ENCODE measurements at regions not wholly inside any gene's neighbourhood (a gene's known extent, or its start where the extent isn't known, plus 50 kb on each side); places are given as distances from the start of the nearest gene placed in this dataset.

DNA sequence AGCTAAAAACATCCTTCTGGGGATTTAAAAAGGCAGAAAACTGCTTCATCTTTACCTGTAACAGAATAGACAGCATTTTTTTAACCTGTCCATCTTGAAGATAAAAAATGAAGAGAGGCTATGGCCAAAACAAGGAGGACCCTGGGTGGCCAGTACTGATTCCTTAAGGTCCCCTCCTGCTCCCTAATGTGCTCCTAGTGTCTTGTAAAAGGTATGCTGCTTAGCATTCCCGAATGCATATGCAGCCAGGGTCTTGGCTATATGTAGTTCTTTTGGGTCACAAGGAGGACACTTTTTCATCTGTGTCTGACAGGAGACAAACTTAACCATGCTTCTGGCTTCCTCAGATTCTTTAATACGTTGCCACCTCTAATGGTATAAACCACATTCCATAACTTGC lies 93.9 kb upstream of the SLC13A1 start:
- TF ChIP-seq, protein P1, sequence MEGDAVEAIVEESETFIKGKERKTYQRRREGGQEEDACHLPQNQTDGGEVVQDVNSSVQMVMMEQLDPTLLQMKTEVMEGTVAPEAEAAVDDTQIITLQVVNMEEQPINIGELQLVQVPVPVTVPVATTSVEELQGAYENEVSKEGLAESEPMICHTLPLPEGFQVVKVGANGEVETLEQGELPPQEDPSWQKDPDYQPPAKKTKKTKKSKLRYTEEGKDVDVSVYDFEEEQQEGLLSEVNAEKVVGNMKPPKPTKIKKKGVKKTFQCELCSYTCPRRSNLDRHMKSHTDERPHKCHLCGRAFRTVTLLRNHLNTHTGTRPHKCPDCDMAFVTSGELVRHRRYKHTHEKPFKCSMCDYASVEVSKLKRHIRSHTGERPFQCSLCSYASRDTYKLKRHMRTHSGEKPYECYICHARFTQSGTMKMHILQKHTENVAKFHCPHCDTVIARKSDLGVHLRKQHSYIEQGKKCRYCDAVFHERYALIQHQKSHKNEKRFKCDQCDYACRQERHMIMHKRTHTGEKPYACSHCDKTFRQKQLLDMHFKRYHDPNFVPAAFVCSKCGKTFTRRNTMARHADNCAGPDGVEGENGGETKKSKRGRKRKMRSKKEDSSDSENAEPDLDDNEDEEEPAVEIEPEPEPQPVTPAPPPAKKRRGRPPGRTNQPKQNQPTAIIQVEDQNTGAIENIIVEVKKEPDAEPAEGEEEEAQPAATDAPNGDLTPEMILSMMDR (conservative IDR thresholded peaks at IDR 0.05 in 1 of 2, IDR thresholded peaks at IDR 0.05 in 1 of 2; ENCODE audit: extremely low read depth in 1 of 2, insufficient read depth in 1 of 2, low read depth in 1 of 2, low read length in 2 of 2): no peak
- no peak for TF ChIP-seq EZH2 (IDR thresholded peaks at IDR 0.05; ENCODE audit: borderline replicate concordance, low read length)
